HepG2 (cell line): ENCODE measurements at regions not wholly inside any gene's neighbourhood (a gene's known extent, or its start where the extent isn't known, plus 50 kb on each side); places are given as distances from the start of the nearest gene placed in this dataset.

ENCODE experiments used
- AHDC1 ChIP-seq: sonication (generic); formaldehyde crosslinking; IDR thresholded peaks from 2 replicates; pipeline ENCODE4 v1.5.1; 2020; ENCODE audit warnings: mild to moderate bottlenecking, missing genetic modification reagents, borderline replicate concordance
- ATF7-NPFF ChIP-seq: sonication (generic); formaldehyde crosslinking; IDR thresholded peaks from 2 replicates; pipeline ENCODE4 v1.8.1; 2023; ENCODE audit warnings: mild to moderate bottlenecking, low read depth, missing genetic modification reagents, moderate library complexity
- CCDC6 ChIP-seq: sonication (generic); formaldehyde crosslinking; IDR thresholded peaks from 2 replicates; pipeline ENCODE4 v1.8.1; 2022; ENCODE audit warnings: mild to moderate bottlenecking, missing genetic modification reagents, moderate library complexity
- ELF1 ChIP-seq: sonication (generic); formaldehyde crosslinking; IDR thresholded peaks from 2 replicates; pipeline ENCODE4 v1.4.0; 2020; ENCODE audit warnings: missing genetic modification reagents
- HNRNPH1 ChIP-seq: fragments of 200-400 bp; formaldehyde crosslinking; optimal IDR thresholded peaks from 2 replicates; pipeline ENCODE3; 2017; ENCODE audit warnings: mild to moderate bottlenecking, low read depth, low read length
- MLX ChIP-seq: IDR thresholded peaks from 2 replicates; pipeline ENCODE4 v1.6.1; 2016
- NFIC ChIP-seq: IDR thresholded peaks from 2 replicates; pipeline ENCODE4 v1.6.1; 2012; ENCODE audit warnings: mild to moderate bottlenecking, low read length, inconsistent platforms
- RBFOX2 ChIP-seq: fragments of 200-400 bp; formaldehyde crosslinking; IDR thresholded peaks from 2 replicates; pipeline ENCODE4 v1.6.1; 2017; ENCODE audit warnings: low read depth, mild to moderate bottlenecking, low read length
- RERE ChIP-seq: IDR thresholded peaks from 2 replicates; pipeline ENCODE4 v1.6.1; 2016; ENCODE audit warnings: low read depth, missing genetic modification reagents, missing compliant biosample characterization
- SKIL ChIP-seq: sonication (generic); formaldehyde crosslinking; IDR thresholded peaks from 2 replicates; pipeline ENCODE4 v1.8.0; 2022; ENCODE audit warnings: missing genetic modification reagents, mild to moderate bottlenecking, moderate library complexity, borderline replicate concordance
- TAF1 ChIP-seq: sonication (generic); formaldehyde crosslinking; IDR thresholded peaks from 2 replicates; pipeline ENCODE4 v1.4.0; 2020; ENCODE audit warnings: missing genetic modification reagents
- TEAD3 ChIP-seq: optimal IDR thresholded peaks from 2 replicates; pipeline ENCODE3; 2016; ENCODE audit warnings: borderline replicate concordance
- ZNF749 ChIP-seq: sonication (generic); formaldehyde crosslinking; IDR thresholded peaks from 2 replicates; pipeline ENCODE4 v1.8.0; 2022; ENCODE audit warnings: mild to moderate bottlenecking, missing genetic modification reagents, moderate library complexity, borderline replicate concordance
- ZSCAN21 ChIP-seq: sonication (generic); formaldehyde crosslinking; IDR thresholded peaks from 2 replicates; pipeline ENCODE4 v1.8.0; 2022; ENCODE audit warnings: mild to moderate bottlenecking, missing genetic modification reagents, moderate library complexity, borderline replicate concordance

- TF ChIP-seq RERE (CRISPR knock-in tag), result peak; percentile 81
- no peak; the same call in 1 of the 2 replicates for TF ChIP-seq ZSCAN21 (CRISPR knock-in tag)
- no peak for TF ChIP-seq RBFOX2
- TF ChIP-seq NFIC, result peak; percentile 61; the same call in 1 of the 2 replicates
- TF ChIP-seq ELF1 (CRISPR knock-in tag), result no peak
- peak; percentile 41; the same call in 1 of the 2 replicates for TF ChIP-seq SKIL
- TF ChIP-seq MLX (CRISPR knock-in tag), result 0 out of 2 replicates have a peak, but pooled peaks have one; percentile 39
- TF ChIP-seq HNRNPH1, result no peak
- TF ChIP-seq ATF7-NPFF (CRISPR knock-in tag), result no peak
- peak; percentile 10; the same call in 1 of the 2 replicates for TF ChIP-seq CCDC6 (CRISPR knock-in tag)
- peak; percentile 79; the same call in 1 of the 2 replicates for TF ChIP-seq AHDC1 (CRISPR knock-in tag)
- TF ChIP-seq ZNF749 (CRISPR knock-in tag), result no peak
- TF ChIP-seq TAF1 (CRISPR knock-in tag), result no peak
- peak; percentile 12 for TF ChIP-seq TEAD3
Observed at GRCh38 chr2:8500124-8501054, 181.5 kb upstream of the ID2 start (continued).
